DND-41 (cell line): ENCODE measurements at regions not wholly inside any gene's neighbourhood (a gene's known extent, or its start where the extent isn't known, plus 50 kb on each side); places are given as distances from the start of the nearest gene placed in this dataset.

Source experiments
- ATAC-seq: fragments of 200-7000 bp; cut with Tn5 transposase; 3 replicates; pipeline ENCODE4 v1.9.1; 2021; ENCODE audit warnings: low read depth; ENCODE audit not compliant: insufficient read depth
- DNase-seq: peaks from one replicate; pipeline ENCODE4 v3.0.0-alpha.2; 2020
- H2AFZ ChIP-seq: 2 replicates; pipeline ENCODE4 v1.6.0; 2012; ENCODE audit warnings: low read depth, low read length
- H3K27ac ChIP-seq: 2 replicates; pipeline ENCODE4 v1.5.1; 2012; ENCODE audit warnings: low read length, inconsistent platforms
- H3K27me3 ChIP-seq: fragments of 200-600 bp; sonication (generic); 2 replicates; pipeline ENCODE4 v1.6.0; 2012; ENCODE audit warnings: low read length, mild to moderate bottlenecking, inconsistent platforms; ENCODE audit not compliant: insufficient read depth, poor library complexity
- H3K36me3 ChIP-seq: 2 replicates; pipeline ENCODE4 v1.5.1; 2012; ENCODE audit warnings: low read length, inconsistent platforms; ENCODE audit not compliant: insufficient read depth
- H3K4me1 ChIP-seq: 2 replicates; pipeline ENCODE4 v1.5.1; 2012; ENCODE audit warnings: mild to moderate bottlenecking, low read length; ENCODE audit not compliant: insufficient read depth
- H3K4me2 ChIP-seq: 2 replicates; pipeline ENCODE4 v1.6.0; 2012; ENCODE audit warnings: mild to moderate bottlenecking, moderate library complexity, low read length, inconsistent platforms; ENCODE audit not compliant: insufficient read depth
- H3K4me3 ChIP-seq, 2 experiments: fragments of 200-600 bp in 1 of 2; shearing (Covaris generic) in 1 of 2; 2 replicates each; pipeline ENCODE4 v1.5.1; 2012 to 2016; ENCODE audit warnings: inconsistent platforms in 2 of 2, low read length in 2 of 2, mild to moderate bottlenecking in 2 of 2, low read depth in 1 of 2, moderate library complexity in 1 of 2
- H3K79me2 ChIP-seq: 2 replicates; pipeline ENCODE4 v1.6.0; 2012; ENCODE audit warnings: low read length, inconsistent platforms; ENCODE audit not compliant: insufficient read depth
- H3K9ac ChIP-seq: 2 replicates; pipeline ENCODE4 v1.6.0; 2012; ENCODE audit warnings: low read depth, mild to moderate bottlenecking, inconsistent platforms, low read length, moderate library complexity
- H3K9me3 ChIP-seq: 2 replicates; pipeline ENCODE4 v1.5.1; 2012; ENCODE audit warnings: low read length, moderate library complexity, mild to moderate bottlenecking, inconsistent platforms; ENCODE audit not compliant: insufficient read depth, severe bottlenecking
- H4K20me1 ChIP-seq: 2 replicates; pipeline ENCODE4 v1.6.0; 2012; ENCODE audit warnings: low read length; ENCODE audit not compliant: insufficient read depth
- EZH2 ChIP-seq: IDR thresholded peaks from 3 replicates; pipeline ENCODE4 v1.6.1; 2012; ENCODE audit warnings: borderline replicate concordance, low read depth, mild to moderate bottlenecking, moderate library complexity, low read length, inconsistent platforms; ENCODE audit not compliant: severe bottlenecking
- TF ChIP-seq, protein P1 (sequence below): IDR thresholded peaks from 2 replicates; pipeline ENCODE4 v1.5.1; 2012; ENCODE audit warnings: borderline replicate concordance, low read length, moderate library complexity, mild to moderate bottlenecking; ENCODE audit not compliant: poor library complexity, severe bottlenecking; ENCODE audit errors: extremely low read depth

DNA sequence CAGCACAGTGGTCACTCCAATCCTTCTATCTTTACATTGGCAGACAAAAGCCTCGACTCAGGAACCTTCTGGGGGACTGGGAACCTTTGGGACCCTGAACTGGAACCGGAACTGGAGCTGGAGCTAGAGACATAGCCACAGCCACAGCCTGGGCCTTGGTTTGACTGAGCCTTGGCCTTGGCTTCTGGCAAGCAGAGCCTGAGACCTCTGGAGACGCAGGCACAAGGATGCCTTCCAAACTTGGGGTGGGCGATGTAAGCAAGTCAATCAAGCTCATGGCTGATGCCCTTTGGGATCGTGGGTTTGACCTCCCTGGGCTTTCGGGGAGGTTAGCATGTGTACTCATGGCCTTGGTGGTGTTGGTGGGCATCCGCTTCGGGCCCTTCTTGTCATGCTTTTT, 619.3 kb downstream of the MBD2 start:
- no peak overlapping the region for H3K27ac ChIP-seq
- no peak overlapping the region for H3K4me2 ChIP-seq
- TF ChIP-seq, protein P1, sequence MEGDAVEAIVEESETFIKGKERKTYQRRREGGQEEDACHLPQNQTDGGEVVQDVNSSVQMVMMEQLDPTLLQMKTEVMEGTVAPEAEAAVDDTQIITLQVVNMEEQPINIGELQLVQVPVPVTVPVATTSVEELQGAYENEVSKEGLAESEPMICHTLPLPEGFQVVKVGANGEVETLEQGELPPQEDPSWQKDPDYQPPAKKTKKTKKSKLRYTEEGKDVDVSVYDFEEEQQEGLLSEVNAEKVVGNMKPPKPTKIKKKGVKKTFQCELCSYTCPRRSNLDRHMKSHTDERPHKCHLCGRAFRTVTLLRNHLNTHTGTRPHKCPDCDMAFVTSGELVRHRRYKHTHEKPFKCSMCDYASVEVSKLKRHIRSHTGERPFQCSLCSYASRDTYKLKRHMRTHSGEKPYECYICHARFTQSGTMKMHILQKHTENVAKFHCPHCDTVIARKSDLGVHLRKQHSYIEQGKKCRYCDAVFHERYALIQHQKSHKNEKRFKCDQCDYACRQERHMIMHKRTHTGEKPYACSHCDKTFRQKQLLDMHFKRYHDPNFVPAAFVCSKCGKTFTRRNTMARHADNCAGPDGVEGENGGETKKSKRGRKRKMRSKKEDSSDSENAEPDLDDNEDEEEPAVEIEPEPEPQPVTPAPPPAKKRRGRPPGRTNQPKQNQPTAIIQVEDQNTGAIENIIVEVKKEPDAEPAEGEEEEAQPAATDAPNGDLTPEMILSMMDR, result no peak
- TF ChIP-seq EZH2, result no peak
- H3K4me3 ChIP-seq, result no peak overlapping the region
- no peak overlapping the region for H3K9ac ChIP-seq
- no peaks in the 10 kb centered on the region for H3K27me3 ChIP-seq
- H3K36me3 ChIP-seq, result no peaks in the 10 kb centered on the region
- no peak overlapping the region for H2AFZ ChIP-seq
- H3K9me3 ChIP-seq, result no peaks in the 10 kb centered on the region
- ATAC-seq (no peak), DNase-seq (no peak)
- H3K4me1 ChIP-seq, result no peaks in the 10 kb centered on the region
- no peaks in the 10 kb centered on the region for H4K20me1 ChIP-seq
- no peaks in the 10 kb centered on the region for H3K79me2 ChIP-seq

DNA sequence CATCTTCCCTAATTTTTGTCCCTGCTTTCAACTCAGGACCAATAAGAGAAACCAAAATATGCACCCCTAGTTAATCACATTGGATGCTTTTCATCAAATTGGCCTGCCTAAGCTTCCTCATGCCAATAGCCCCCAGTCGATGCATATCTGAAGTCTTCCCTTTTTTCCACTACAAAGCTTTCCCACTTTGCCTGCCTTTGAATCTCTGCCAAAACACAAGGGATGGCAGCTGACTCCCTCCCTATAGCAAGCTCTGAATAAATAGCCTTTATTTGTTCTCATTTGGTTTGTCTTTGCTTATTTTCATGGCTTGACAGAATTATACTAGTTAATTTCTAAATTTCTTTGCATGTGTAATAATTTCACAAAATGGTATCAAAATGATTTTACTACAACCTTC, 621.2 kb downstream of the MBD2 start:
- no peak overlapping the region for H3K27ac ChIP-seq
- ATAC-seq, result no peak
- no peak for DNase-seq

DNA sequence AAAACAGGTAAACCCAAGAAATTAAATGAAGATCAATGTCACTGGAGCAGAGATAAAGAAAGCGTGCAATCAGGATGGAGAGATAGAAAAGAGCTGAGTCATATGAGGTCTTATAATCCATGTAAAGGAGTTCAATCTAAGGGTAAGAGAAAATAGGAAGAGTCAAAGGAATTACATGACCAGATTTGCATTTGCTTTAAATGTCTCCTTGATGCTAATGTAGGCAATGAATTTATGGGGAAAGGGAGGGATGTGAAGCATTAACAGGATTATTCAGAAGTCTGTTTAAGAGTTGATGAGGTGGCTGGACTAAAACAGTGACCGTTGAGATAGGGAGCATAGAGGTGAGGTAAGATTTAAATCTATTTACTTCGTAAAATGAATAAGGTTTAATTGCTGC, 623.1 kb downstream of the MBD2 start:
- no peak overlapping the region for H3K9ac ChIP-seq
- no peaks in the 10 kb centered on the region for H3K27me3 ChIP-seq
- H3K4me2 ChIP-seq, result no peak overlapping the region
- no peaks in the 10 kb centered on the region for H3K79me2 ChIP-seq
- no peaks in the 10 kb centered on the region for H3K36me3 ChIP-seq
- DNase-seq (no peak), ATAC-seq (no peak)
- TF ChIP-seq, protein P1, result no peak
- TF ChIP-seq EZH2, result no peak
- no peaks in the 10 kb centered on the region for H3K4me1 ChIP-seq
- no peaks in the 10 kb centered on the region for H4K20me1 ChIP-seq
- H3K27ac ChIP-seq, result no peak overlapping the region
- H3K9me3 ChIP-seq, result no peaks in the 10 kb centered on the region
- no peak overlapping the region for H3K4me3 ChIP-seq
- H2AFZ ChIP-seq, result no peak overlapping the region

More for the DNA sequence above, 621.2 kb downstream of the MBD2 start:
- no peak overlapping the region for H3K9ac ChIP-seq
- H3K4me3 ChIP-seq, result no peak overlapping the region
- no peaks in the 10 kb centered on the region for H3K27me3 ChIP-seq
- H3K79me2 ChIP-seq, result no peaks in the 10 kb centered on the region
- no peaks in the 10 kb centered on the region for H4K20me1 ChIP-seq
- TF ChIP-seq, protein P1, result no peak
- no peak for TF ChIP-seq EZH2
- no peak overlapping the region for H2AFZ ChIP-seq
- no peak overlapping the region for H3K4me2 ChIP-seq
- no peaks in the 10 kb centered on the region for H3K36me3 ChIP-seq
- no peaks in the 10 kb centered on the region for H3K4me1 ChIP-seq
- no peaks in the 10 kb centered on the region for H3K9me3 ChIP-seq

DNA sequence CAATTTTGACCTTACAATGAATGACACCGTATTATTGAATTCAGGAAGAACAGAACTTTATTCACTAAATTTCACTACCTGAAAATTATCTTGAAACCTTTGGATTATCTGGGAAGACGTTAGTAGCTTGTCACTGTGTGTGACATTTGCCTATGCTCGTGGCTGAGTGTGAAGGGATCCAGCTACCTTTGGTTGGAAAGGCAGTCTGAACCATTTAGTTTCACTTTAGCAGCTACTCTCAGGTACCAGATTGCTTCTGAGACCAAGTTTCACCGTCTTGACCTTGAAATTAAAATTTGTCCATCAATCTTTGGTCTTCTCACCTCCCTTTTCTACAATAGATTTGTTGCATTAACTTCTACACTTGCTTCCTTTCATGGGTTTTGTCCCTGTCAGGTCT, 637.5 kb downstream of the MBD2 start:
- Histone ChIP-seq H3K9me3 (no peaks in the 10 kb centered on the region), H3K27ac (no peak overlapping the region), H3K79me2 (no peaks in the 10 kb centered on the region), H3K4me1 (no peaks in the 10 kb centered on the region), H3K4me2 (no peak overlapping the region), H3K9ac (no peak overlapping the region), H3K27me3 (no peaks in the 10 kb centered on the region), H2AFZ (no peak overlapping the region), H3K4me3 (no peak overlapping the region), H3K36me3 (no peaks in the 10 kb centered on the region), H4K20me1 (no peaks in the 10 kb centered on the region)
- DNase-seq (no peak), ATAC-seq (no peak)
- TF ChIP-seq EZH2, result no peak
- TF ChIP-seq, protein P1, result no peak
